Esophagus muscularis mucosa (tissue), 3 donors: ENCODE measurements at regions not wholly inside any gene's neighbourhood (a gene's known extent, or its start where the extent isn't known, plus 50 kb on each side); places are given as distances from the start of the nearest gene placed in this dataset.

Experiments
- CTCF ChIP-seq, 3 experiments: fragments of 200-600 bp in 2 of 3; fragments of 450-650 bp in 1 of 3; sonication (generic) in 2 of 3; IDR thresholded peaks; one replicate each; pipeline ENCODE4 v1.5.1; 2017 to 2019; ENCODE audit warnings: antibody characterized with exemption in 3 of 3, mild to moderate bottlenecking in 2 of 3, moderate library complexity in 1 of 3
- POLR2A ChIP-seq: fragments of 450-650 bp; IDR thresholded peaks from one replicate; pipeline ENCODE4 v1.6.1; 2017; ENCODE audit warnings: antibody characterized with exemption, moderate library complexity, mild to moderate bottlenecking, low read depth
- POLR2AphosphoS5 ChIP-seq, 2 donors: sonication (generic); formaldehyde crosslinking; IDR thresholded peaks; one replicate each; pipeline ENCODE4 v1.6.1; 2017; ENCODE audit warnings: antibody characterized with exemption in 2 of 2

DNA sequence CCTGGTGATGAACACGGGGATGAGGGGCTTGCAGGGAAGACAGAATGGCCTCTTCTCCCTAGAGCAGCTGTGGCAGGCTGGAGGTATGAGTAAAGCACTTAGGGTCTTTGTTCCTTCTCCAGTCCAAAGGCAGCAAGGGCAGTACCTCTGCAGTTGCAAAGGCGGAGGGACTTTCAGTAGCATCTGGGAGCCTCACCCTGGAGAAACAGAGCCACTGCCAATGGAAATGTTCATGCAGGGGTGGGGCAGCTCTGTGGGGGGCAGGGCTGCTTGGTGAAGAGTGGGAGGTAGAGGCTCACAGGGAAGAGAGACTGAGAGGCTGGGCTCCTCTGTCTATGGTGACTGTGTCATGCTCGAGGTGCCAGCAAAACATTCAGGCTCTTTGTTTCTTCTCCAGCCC is 344.1 kb upstream of the CHAC2 start:
- TF ChIP-seq POLR2A (no peak), POLR2AphosphoS5 (IDR thresholded peaks at IDR 0.05) (no peak), CTCF (IDR thresholded peaks at IDR 0.05) (no peak)
